Coronary artery (tissue), 2 donors: ENCODE measurements at regions not wholly inside any gene's neighbourhood (a gene's known extent, or its start where the extent isn't known, plus 50 kb on each side); places are given as distances from the start of the nearest gene placed in this dataset.

ENCODE experiments used
- DNase-seq: peaks from one replicate; pipeline ENCODE4 v3.0.0-alpha.2; 2017; ENCODE audit warnings: low spot score
- H3K27ac ChIP-seq, 2 donors: fragments of 200-600 bp; sonication (generic); one replicate each; pipeline ENCODE4 v1.5.1; 2016 to 2019
- H3K4me3 ChIP-seq: fragments of 200-600 bp; sonication (generic); 2 replicates; pipeline ENCODE4 v1.5.1; 2016; ENCODE audit warnings: mild to moderate bottlenecking, moderate library complexity
- TF ChIP-seq, protein P1 (sequence below): fragments of 200-600 bp; sonication (generic); IDR thresholded peaks from one replicate; pipeline ENCODE4 v1.5.1; 2019; ENCODE audit warnings: antibody characterized with exemption

DNA sequence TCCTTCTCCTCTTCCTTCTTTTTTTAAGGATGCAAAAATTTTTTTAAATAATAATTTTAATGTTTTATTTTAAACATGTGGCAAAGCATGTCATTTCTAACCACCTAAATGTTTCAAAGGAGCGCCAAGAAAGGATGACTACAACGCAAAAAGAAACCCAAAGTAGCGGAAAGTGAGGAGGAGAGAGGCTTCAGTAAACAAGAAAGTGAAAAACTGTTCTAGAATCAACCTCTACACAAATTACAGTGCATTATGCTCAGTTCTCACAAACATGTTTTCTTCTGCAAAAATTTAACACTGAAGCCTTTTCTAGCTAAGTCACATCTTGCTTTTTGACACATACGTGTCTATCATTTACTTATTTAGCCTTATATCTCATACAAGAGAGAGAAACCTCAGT, 948.6 kb downstream of the GATA3 start:
- H3K4me3 ChIP-seq: no peak overlapping the region
- DNase-seq: no peak
- TF ChIP-seq, protein P1, sequence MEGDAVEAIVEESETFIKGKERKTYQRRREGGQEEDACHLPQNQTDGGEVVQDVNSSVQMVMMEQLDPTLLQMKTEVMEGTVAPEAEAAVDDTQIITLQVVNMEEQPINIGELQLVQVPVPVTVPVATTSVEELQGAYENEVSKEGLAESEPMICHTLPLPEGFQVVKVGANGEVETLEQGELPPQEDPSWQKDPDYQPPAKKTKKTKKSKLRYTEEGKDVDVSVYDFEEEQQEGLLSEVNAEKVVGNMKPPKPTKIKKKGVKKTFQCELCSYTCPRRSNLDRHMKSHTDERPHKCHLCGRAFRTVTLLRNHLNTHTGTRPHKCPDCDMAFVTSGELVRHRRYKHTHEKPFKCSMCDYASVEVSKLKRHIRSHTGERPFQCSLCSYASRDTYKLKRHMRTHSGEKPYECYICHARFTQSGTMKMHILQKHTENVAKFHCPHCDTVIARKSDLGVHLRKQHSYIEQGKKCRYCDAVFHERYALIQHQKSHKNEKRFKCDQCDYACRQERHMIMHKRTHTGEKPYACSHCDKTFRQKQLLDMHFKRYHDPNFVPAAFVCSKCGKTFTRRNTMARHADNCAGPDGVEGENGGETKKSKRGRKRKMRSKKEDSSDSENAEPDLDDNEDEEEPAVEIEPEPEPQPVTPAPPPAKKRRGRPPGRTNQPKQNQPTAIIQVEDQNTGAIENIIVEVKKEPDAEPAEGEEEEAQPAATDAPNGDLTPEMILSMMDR: no peak

DNA sequence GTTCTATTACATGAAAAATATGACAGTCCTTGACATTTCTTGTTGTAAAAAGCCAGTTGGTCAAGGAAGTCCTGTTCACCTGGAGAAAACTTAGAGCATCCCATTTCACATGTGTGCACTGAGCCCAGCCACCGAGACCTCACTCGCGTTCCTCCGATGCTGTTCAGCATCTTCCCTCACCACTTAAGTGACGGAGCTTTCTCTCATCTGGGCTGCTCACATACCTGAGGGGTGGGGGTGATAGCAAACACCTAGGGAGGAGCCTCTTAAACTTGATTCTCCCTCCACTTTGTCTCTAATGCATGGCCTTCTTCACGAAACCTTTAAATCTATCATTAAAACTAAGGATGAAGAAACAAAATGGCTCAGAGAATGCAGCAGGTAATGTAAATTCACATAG, 950.2 kb downstream of the GATA3 start:
- no peak for DNase-seq
- TF ChIP-seq, protein P1: no peak
- no peak overlapping the region for H3K4me3 ChIP-seq

More for the DNA sequence above, 948.6 kb downstream of the GATA3 start:
- no peak overlapping the region for H3K27ac ChIP-seq

DNA sequence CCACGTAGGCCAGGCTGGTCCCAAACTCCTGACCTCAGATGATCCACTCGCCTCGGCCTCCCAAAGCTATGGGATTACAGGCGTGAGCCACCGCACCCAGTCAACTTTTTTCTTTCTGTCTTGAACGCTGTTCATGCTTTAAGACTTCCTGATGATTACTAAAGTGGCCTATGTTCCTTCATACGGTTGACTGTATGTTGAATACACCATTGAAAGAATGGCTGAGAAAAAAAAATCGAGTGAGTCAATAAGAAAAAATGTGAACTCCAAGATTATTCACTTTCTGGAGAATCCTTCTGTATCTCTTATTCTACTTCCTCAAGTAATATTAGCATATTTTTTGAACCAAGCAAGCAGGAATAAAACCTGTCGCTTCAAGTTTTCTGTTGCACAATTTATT, 955.0 kb downstream of the GATA3 start:
- Histone ChIP-seq H3K4me3 (no peak overlapping the region), H3K27ac (no peak overlapping the region)
- TF ChIP-seq, protein P1: no peak
- no peak for DNase-seq

More for the DNA sequence above, 950.2 kb downstream of the GATA3 start:
- H3K27ac ChIP-seq: no peak overlapping the region

DNA sequence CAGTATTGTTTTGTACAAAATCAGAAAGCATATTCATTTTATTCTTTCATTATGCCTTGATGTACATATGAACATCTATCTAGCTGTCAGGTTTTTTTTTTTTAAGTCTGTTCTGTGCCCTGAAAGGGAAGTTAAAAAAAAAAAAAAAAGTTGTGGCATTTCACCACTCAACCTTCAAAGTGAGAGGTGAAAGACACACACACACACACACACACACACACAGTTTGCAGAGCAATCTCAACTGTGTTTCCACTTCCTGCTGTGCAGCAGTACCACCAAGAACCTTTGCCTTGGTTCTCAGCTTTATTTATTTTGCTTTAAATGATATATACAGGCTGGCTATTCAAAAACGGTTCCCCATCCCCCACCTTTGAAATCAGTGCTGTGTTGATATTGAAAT, 955.6 kb downstream of the GATA3 start:
- TF ChIP-seq, protein P1: no peak
- Histone ChIP-seq H3K4me3 (no peak overlapping the region), H3K27ac (no peak overlapping the region)
- DNase-seq: no peak

DNA sequence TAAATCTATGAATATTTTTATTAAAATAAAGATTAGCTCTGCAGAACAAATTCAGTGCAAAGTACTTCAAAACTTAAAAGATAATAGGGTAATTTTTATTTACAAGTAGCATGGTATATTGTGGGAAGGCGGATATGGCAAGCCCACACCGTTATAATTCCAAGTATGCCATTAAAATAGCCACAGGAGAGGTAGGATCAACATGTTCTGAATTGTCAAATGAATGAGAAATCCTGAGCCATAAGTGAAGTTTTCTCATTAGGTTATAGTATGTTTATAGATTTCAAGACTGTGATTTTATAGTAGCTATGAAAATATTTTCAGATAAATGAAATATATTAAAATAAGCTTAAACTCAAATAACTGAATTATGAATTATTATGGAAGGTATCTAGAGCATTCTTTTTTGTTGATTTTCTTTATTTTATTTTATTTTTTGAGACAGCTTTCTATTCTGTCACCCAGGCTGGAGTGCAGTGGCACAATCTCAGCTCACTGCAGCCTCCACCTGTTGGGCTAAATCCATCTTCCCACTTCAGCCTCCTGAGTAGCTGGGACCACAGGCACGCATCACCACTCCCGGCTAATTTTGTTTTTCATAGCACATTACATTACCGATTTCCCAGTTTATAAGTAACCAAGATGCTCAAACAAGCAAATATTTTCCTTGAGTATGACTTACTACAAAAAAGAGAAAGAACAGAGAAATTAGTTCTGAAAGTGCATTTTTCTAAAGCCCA, 956.6 kb downstream of the GATA3 start:
- no peak overlapping the region for H3K4me3 ChIP-seq
- TF ChIP-seq, protein P1: no peak
- H3K27ac ChIP-seq: no peak overlapping the region
- DNase-seq: no peak

DNA sequence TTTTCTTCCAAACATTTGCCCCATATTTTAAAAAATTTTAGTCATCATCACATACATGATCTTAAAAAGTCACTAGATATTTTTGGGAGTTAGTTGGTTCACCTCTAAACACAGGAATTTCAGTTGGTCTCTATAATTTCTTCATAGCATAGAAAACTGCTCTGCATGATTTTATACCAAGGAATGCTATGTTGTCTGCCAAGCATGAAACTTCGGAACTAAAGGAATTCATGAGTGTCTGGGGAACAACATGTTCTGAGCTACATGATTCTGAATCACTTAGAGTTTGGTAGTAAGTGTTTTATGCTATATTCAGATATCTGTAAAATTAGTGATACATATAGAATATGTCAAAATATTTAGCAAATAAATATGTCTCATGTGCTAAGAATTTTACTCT, 957.8 kb downstream of the GATA3 start:
- H3K27ac ChIP-seq: no peak overlapping the region
- DNase-seq: no peak
- no peak overlapping the region for H3K4me3 ChIP-seq
- TF ChIP-seq, protein P1: no peak

DNA sequence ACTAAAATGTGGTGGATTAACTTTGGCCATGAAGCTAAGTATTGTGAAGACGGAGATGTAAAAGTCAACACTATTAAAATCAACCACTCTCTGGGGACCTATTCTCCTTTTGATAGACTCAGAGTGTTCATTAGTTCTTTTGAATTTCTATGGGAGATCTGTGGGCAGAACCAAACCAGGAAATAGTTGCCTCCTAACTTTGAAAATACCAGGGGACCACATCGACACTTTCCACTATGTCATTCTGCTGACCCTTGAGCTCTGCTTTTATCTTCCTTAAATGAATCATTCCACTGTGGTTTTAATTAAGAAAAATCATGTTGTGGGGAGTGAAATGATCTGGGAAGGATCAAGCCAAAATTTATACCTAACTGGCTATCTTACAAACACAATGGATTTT, 960.5 kb downstream of the GATA3 start:
- TF ChIP-seq, protein P1: no peak
- no peak overlapping the region for H3K4me3 ChIP-seq
- H3K27ac ChIP-seq: no peak overlapping the region
- no peak for DNase-seq
